ENCODE measurements at regions not wholly inside any gene's neighbourhood (a gene's known extent, or its start where the extent isn't known, plus 50 kb on each side); places are given as distances from the start of the nearest gene placed in this dataset.

DNA sequence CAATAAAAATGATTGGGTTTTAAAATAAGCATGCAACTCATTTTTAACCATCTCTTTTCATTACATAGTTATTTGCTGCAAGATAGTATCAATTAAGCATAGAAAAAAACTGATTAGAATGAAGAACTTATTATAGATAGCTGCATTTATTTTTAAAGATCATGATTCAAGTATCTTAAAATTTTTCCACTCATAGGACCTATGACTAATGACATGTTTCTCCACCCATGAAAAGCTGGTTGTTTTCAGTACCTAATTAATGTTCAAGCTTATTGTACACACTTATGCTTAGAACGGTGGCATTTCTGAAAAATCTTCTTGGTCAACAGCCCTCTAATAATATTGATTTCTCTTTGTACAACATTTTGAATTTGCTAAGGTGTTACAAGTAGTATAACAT lies 193.5 kb upstream of the PITX2 start:
- no peak overlapping the region for H2AFZ ChIP-seq (ENCODE audit: low read depth, low read length, severe bottlenecking)
- H3K27ac ChIP-seq (ENCODE audit: low read depth, low read length): no peak overlapping the region
- no peaks in the 10 kb centered on the region for H3K27me3 ChIP-seq (ENCODE audit: low read length)
- H3K36me3 ChIP-seq (ENCODE audit: low read length): no peaks in the 10 kb centered on the region
- no peak overlapping the region for H3K9ac ChIP-seq (ENCODE audit: low read length)
- TF ChIP-seq EZH2phosphoT487 (conservative IDR thresholded peaks at IDR 0.05; ENCODE audit: low read length): no peak
- TF ChIP-seq, protein P1, sequence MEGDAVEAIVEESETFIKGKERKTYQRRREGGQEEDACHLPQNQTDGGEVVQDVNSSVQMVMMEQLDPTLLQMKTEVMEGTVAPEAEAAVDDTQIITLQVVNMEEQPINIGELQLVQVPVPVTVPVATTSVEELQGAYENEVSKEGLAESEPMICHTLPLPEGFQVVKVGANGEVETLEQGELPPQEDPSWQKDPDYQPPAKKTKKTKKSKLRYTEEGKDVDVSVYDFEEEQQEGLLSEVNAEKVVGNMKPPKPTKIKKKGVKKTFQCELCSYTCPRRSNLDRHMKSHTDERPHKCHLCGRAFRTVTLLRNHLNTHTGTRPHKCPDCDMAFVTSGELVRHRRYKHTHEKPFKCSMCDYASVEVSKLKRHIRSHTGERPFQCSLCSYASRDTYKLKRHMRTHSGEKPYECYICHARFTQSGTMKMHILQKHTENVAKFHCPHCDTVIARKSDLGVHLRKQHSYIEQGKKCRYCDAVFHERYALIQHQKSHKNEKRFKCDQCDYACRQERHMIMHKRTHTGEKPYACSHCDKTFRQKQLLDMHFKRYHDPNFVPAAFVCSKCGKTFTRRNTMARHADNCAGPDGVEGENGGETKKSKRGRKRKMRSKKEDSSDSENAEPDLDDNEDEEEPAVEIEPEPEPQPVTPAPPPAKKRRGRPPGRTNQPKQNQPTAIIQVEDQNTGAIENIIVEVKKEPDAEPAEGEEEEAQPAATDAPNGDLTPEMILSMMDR (IDR thresholded peaks at IDR 0.05; ENCODE audit: insufficient read depth, low read length, poor library complexity, severe bottlenecking): no peak
- no peaks in the 10 kb centered on the region for H3K9me3 ChIP-seq (ENCODE audit: insufficient read depth, low read length)
- no peaks in the 10 kb centered on the region for H3K79me2 ChIP-seq (ENCODE audit: insufficient read depth, low read length)
- H3K4me3 ChIP-seq (ENCODE audit: insufficient read depth, low read length, poor library complexity, severe bottlenecking): no peak overlapping the region
- no peaks in the 10 kb centered on the region for H4K20me1 ChIP-seq (ENCODE audit: low read depth, low read length)
- no peaks in the 10 kb centered on the region for H3F3A ChIP-seq (ENCODE audit: insufficient read depth)
- H3K9me2 ChIP-seq (replicated peaks; ENCODE audit: insufficient read depth, low read length): no peaks in the 10 kb centered on the region
- H3K4me2 ChIP-seq (ENCODE audit: low read depth, low read length, poor library complexity, severe bottlenecking): no peak overlapping the region

DNA sequence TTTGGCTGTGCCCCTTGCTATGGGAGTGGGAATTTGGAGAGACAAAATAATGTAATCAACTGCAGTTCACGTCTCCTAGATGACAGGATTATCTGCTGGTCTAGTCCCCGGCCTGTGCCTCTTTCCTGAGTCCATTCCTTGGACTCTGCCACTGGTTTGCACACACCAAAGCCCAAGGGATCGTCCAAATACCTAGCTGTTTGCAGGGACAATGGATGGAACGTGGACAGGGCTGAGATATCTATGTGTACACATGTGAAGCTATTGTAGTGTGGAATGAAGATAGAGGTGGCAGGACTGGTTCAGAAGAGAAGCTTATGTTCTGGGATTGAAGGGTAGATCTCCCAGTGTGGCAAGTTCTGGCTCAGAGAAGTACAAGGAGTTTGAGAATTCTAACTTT lies 198.3 kb upstream of the PITX2 start:
- Histone ChIP-seq H3K4me3 (ENCODE audit: insufficient read depth, low read length, poor library complexity, severe bottlenecking) (no peak overlapping the region), H2AFZ (ENCODE audit: low read depth, low read length, severe bottlenecking) (no peak overlapping the region), H3K79me2 (ENCODE audit: insufficient read depth, low read length) (no peaks in the 10 kb centered on the region), H3K9ac (ENCODE audit: low read length) (no peak overlapping the region), H3K27ac (ENCODE audit: low read depth, low read length) (no peak overlapping the region), H3K9me3 (ENCODE audit: insufficient read depth, low read length) (no peaks in the 10 kb centered on the region), H3K27me3 (ENCODE audit: low read length) (no peaks in the 10 kb centered on the region), H4K20me1 (ENCODE audit: low read depth, low read length) (no peaks in the 10 kb centered on the region), H3F3A (ENCODE audit: insufficient read depth) (no peaks in the 10 kb centered on the region), H3K9me2 (replicated peaks; ENCODE audit: insufficient read depth, low read length) (no peaks in the 10 kb centered on the region), H3K4me2 (ENCODE audit: low read depth, low read length, poor library complexity, severe bottlenecking) (no peak overlapping the region), H3K36me3 (ENCODE audit: low read length) (no peaks in the 10 kb centered on the region)
- TF ChIP-seq, protein P1 (IDR thresholded peaks at IDR 0.05; ENCODE audit: insufficient read depth, low read length, poor library complexity, severe bottlenecking): no peak
- no peak for TF ChIP-seq EZH2phosphoT487 (conservative IDR thresholded peaks at IDR 0.05; ENCODE audit: low read length)

DNA sequence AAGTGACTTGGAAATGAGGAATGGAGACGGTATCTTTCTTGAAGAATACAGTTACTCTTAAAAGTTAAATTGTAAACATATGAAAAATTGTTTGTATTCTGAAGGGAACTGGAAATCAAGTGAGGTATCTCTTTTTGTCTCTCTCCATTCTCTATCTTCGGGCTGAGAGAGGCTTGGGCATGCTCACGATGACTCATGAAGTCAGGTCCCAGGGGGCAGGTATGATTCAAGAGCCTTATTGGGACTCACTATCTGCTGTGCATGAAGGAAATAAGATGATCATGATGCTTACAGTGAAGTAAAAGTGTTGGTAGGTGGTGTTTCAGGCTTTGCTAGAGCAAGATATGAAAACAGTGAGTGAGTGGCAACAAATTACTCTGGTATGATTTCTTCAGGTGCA lies 200.4 kb upstream of the PITX2 start:
- Histone ChIP-seq H2AFZ (ENCODE audit: low read depth, low read length, severe bottlenecking) (no peak overlapping the region), H3K4me2 (ENCODE audit: low read depth, low read length, poor library complexity, severe bottlenecking) (no peak overlapping the region), H3K9ac (ENCODE audit: low read length) (no peak overlapping the region), H3K27ac (ENCODE audit: low read depth, low read length) (no peak overlapping the region), H4K20me1 (ENCODE audit: low read depth, low read length) (no peaks in the 10 kb centered on the region), H3K4me3 (ENCODE audit: insufficient read depth, low read length, poor library complexity, severe bottlenecking) (no peak overlapping the region), H3K27me3 (ENCODE audit: low read length) (no peaks in the 10 kb centered on the region), H3K36me3 (ENCODE audit: low read length) (no peaks in the 10 kb centered on the region), H3K9me2 (replicated peaks; ENCODE audit: insufficient read depth, low read length) (no peaks in the 10 kb centered on the region), H3K79me2 (ENCODE audit: insufficient read depth, low read length) (no peaks in the 10 kb centered on the region), H3K9me3 (ENCODE audit: insufficient read depth, low read length) (no peaks in the 10 kb centered on the region), H3F3A (ENCODE audit: insufficient read depth) (no peaks in the 10 kb centered on the region)
- TF ChIP-seq, protein P1 (IDR thresholded peaks at IDR 0.05; ENCODE audit: insufficient read depth, low read length, poor library complexity, severe bottlenecking): no peak
- no peak for TF ChIP-seq EZH2phosphoT487 (conservative IDR thresholded peaks at IDR 0.05; ENCODE audit: low read length)

DNA sequence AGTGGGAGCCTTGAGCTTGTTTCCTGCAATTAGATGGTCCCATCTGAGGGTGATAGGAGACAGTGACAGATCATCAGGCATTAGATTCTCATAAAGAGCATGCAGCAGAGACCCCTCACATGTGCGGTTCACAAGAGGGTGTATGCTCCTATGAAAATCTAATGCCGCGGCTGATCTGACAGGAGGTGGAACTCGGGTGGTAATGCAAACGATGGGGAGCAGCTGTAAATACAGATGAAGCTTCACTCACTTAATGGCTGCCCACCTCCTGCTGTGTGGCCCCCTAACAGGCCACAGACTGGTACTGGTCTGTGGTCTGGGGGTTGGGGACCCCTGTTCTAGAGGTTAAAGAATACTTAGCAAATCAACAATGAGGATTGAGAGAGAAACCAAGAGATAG lies 201.5 kb upstream of the PITX2 start:
- H4K20me1 ChIP-seq (ENCODE audit: low read depth, low read length): no peaks in the 10 kb centered on the region
- TF ChIP-seq, protein P1 (IDR thresholded peaks at IDR 0.05; ENCODE audit: insufficient read depth, low read length, poor library complexity, severe bottlenecking): no peak
- TF ChIP-seq EZH2phosphoT487 (conservative IDR thresholded peaks at IDR 0.05; ENCODE audit: low read length): no peak
- H3F3A ChIP-seq (ENCODE audit: insufficient read depth): no peaks in the 10 kb centered on the region

More for the DNA sequence above, 201.5 kb upstream of the PITX2 start:
- Histone ChIP-seq H3K9me2 (replicated peaks; ENCODE audit: insufficient read depth, low read length) (no peaks in the 10 kb centered on the region), H3K4me2 (ENCODE audit: low read depth, low read length, poor library complexity, severe bottlenecking) (no peak overlapping the region), H3K27ac (ENCODE audit: low read depth, low read length) (no peak overlapping the region), H3K9ac (ENCODE audit: low read length) (no peak overlapping the region), H3K36me3 (ENCODE audit: low read length) (no peaks in the 10 kb centered on the region), H3K4me3 (ENCODE audit: insufficient read depth, low read length, poor library complexity, severe bottlenecking) (no peak overlapping the region), H3K9me3 (ENCODE audit: insufficient read depth, low read length) (no peaks in the 10 kb centered on the region), H3K79me2 (ENCODE audit: insufficient read depth, low read length) (no peaks in the 10 kb centered on the region), H2AFZ (ENCODE audit: low read depth, low read length, severe bottlenecking) (no peak overlapping the region), H3K27me3 (ENCODE audit: low read length) (no peaks in the 10 kb centered on the region)
